Activated naive CD8-positive, alpha-beta T cell treated with anti-CD3 and anti-CD28 coated beads for 36 hours (primary cell): ENCODE measurements at regions not wholly inside any gene's neighbourhood (a gene's known extent, or its start where the extent isn't known, plus 50 kb on each side); places are given as distances from the start of the nearest gene placed in this dataset.

Experiments
- DNase-seq: peaks from one replicate; pipeline ENCODE4 v3.0.0; 2021
- H3K27ac Mint-ChIP-seq: one replicate; pipeline ENCODE4 v1.8.0; 2022; ENCODE audit warnings: mild to moderate bottlenecking, moderate library complexity, mixed read lengths
- H3K27me3 Mint-ChIP-seq: one replicate; pipeline ENCODE4 v1.8.0; 2022; ENCODE audit warnings: mild to moderate bottlenecking, mixed read lengths
- H3K36me3 Mint-ChIP-seq: one replicate; pipeline ENCODE4 v1.8.0; 2021; ENCODE audit warnings: mild to moderate bottlenecking, mixed read lengths
- H3K4me1 Mint-ChIP-seq: one replicate; pipeline ENCODE4 v1.8.0; 2021; ENCODE audit warnings: mixed read lengths
- H3K4me3 Mint-ChIP-seq: one replicate; pipeline ENCODE4 v1.8.0; 2022; ENCODE audit warnings: mild to moderate bottlenecking, moderate library complexity, mixed read lengths
- H3K9me3 Mint-ChIP-seq: one replicate; pipeline ENCODE4 v1.8.0; 2022; ENCODE audit warnings: mixed read lengths

- H3K27ac Mint-ChIP-seq, result no peak overlapping the region
- DNase-seq, result no peak
- H3K36me3 Mint-ChIP-seq, result no peaks in the 10 kb centered on the region
- no peak overlapping the region for H3K4me3 Mint-ChIP-seq
- no peaks in the 10 kb centered on the region for H3K4me1 Mint-ChIP-seq
- H3K9me3 Mint-ChIP-seq, result no peaks in the 10 kb centered on the region
- peaks cover 34% of the 10 kb centered on the region for H3K27me3 Mint-ChIP-seq
Measured at GRCh38 chr13:109870696-109871370, 84.5 kb upstream of the IRS2 start.

DNA sequence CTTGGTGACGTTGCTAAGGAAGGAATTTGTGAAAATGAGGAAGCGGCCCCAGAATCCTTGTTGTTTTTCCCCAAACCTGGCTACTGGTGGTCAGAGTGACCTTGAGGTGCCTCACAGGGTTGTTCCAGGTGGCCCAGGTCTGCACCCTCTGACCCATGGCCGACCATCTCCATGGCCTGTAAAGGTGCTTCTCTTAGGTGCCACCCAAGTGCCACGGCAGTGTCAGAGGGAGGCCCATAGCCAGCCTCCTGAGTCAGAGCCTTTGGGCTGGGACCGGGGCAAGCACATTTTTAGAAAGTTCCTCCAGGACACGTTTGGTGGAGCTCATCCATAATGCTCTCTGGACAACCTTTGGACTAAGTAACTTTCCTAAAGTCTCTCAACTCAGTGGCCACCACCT lies 83.9 kb upstream of the IRS2 start:
- H3K36me3 Mint-ChIP-seq, result no peaks in the 10 kb centered on the region
- no peaks in the 10 kb centered on the region for H3K9me3 Mint-ChIP-seq
- DNase-seq, result no peak
- H3K4me3 Mint-ChIP-seq, result no peak overlapping the region
- peaks cover 33% of the 10 kb centered on the region for H3K27me3 Mint-ChIP-seq
- H3K4me1 Mint-ChIP-seq, result no peaks in the 10 kb centered on the region
- no peak overlapping the region for H3K27ac Mint-ChIP-seq

- H3K27ac Mint-ChIP-seq, result no peak overlapping the region
- H3K9me3 Mint-ChIP-seq, result no peaks in the 10 kb centered on the region
- DNase-seq, result peak; percentile 41
- H3K36me3 Mint-ChIP-seq, result no peaks in the 10 kb centered on the region
- no peaks in the 10 kb centered on the region for H3K4me1 Mint-ChIP-seq
- peaks cover 33% of the 10 kb centered on the region for H3K27me3 Mint-ChIP-seq
- peak overlapping the region; percentile 52 for H3K4me3 Mint-ChIP-seq
Measured at GRCh38 chr13:109869312-109870237, 83.2 kb upstream of the IRS2 start.

DNA sequence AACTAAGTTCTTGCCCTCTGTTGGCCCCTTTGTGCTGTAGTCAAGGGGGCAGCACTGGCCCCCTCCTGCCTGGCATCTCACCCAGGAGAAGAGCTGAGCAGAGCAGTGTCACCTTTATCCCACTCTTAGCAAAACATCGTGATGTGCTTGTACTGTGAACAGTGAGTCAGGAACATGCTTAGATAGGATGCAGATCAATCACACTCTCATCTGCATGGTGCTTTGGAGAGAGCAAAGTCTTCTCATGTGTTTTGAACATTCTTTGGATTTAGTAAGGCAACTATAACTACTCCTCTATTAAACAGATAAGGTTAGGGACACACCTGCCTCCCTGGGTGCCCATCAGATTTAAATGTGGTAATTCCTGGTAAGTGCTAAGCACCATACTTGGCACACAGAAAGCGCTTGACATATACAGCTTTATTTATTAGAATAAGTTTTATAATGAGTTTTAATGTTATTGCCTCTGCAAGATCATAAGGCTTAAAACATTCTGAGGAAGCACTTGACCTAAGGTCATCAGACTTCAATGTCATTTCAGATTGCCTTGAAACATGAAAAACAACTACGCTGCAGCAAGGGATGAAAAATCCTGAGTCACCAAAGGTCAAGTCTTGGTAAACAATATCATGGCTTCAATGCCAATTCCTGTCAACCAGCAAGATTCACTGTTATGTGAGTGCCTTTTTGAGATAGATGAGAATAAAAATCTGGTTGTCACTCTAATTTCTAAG lies 82.4 kb upstream of the IRS2 start:
- H3K4me1 Mint-ChIP-seq, result no peaks in the 10 kb centered on the region
- no peak for DNase-seq
- no peak overlapping the region for H3K27ac Mint-ChIP-seq
- H3K9me3 Mint-ChIP-seq, result no peaks in the 10 kb centered on the region
- peaks cover 32% of the 10 kb centered on the region for H3K27me3 Mint-ChIP-seq
- H3K36me3 Mint-ChIP-seq, result no peaks in the 10 kb centered on the region
- no peak overlapping the region for H3K4me3 Mint-ChIP-seq

GRCh38 chr13:109867766-109868165 lies 81.4 kb upstream of the IRS2 start:
- no peaks in the 10 kb centered on the region for H3K9me3 Mint-ChIP-seq
- no peak overlapping the region for H3K4me3 Mint-ChIP-seq
- DNase-seq, result no peak
- no peak overlapping the region for H3K27ac Mint-ChIP-seq
- H3K36me3 Mint-ChIP-seq, result no peaks in the 10 kb centered on the region
- no peaks in the 10 kb centered on the region for H3K4me1 Mint-ChIP-seq
- H3K27me3 Mint-ChIP-seq, result peaks cover 40% of the 10 kb centered on the region

DNA sequence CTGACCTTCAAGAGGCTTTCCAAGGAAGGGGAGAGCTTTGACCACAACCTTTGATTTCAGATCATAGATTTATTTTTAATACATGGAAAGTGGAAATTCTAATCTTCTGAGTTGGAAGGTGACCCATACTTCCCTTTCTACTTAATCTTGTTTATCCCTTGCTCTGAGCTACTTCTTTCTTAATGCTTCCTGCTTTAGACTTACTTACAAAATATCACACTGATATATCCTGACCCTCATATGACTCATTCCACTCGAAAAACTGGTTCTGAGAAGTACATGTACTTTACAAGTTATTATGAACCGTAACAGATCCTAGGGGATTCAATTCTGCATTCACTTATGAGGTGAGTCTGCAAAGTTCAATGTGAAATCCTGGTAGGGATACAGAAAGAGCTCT lies 76.2 kb upstream of the IRS2 start:
- no peak overlapping the region for H3K4me3 Mint-ChIP-seq
- no peaks in the 10 kb centered on the region for H3K4me1 Mint-ChIP-seq
- no peak overlapping the region for H3K27ac Mint-ChIP-seq
- peaks cover 57% of the 10 kb centered on the region for H3K27me3 Mint-ChIP-seq
- H3K9me3 Mint-ChIP-seq, result no peaks in the 10 kb centered on the region
- no peaks in the 10 kb centered on the region for H3K36me3 Mint-ChIP-seq
- no peak for DNase-seq

GRCh38 chr13:109859898-109860297 lies 73.5 kb upstream of the IRS2 start:
- Mint-ChIP-seq H3K4me1 (no peaks in the 10 kb centered on the region), H3K27ac (no peak overlapping the region), H3K9me3 (no peaks in the 10 kb centered on the region), H3K36me3 (no peaks in the 10 kb centered on the region), H3K4me3 (no peak overlapping the region), H3K27me3 (peaks cover 66% of the 10 kb centered on the region)
- DNase-seq, result no peak

DNA sequence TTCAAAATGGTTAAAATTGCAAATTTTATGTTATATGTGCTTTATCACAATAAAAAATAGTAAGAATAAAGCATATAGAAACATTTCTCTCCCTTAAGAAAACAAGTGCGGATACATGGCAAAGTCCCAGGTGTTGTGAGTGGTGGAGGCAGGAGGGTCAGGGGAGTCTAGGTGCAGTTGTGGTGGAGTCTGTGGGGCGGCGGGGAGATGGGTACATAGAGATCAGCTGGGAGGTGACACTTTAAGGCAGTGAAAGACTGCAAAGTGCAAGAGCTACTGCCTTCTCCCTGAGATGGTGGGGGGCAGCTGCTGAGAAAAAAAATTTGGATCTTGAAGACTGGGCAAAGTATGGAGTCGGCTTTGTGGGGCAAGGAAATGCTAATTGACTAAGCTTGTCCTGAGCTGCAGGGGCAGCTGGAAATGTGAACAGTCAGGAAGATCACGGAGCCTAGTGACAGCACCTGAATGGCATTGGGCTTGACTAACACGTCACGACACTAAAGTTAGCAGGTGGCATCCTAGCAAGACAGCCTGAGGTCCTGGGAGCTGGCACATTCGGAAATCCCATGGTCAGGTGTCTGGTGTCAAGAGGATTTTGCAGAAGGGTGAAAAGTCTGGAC lies 72.9 kb upstream of the IRS2 start:
- Mint-ChIP-seq H3K4me3 (no peak overlapping the region), H3K36me3 (no peaks in the 10 kb centered on the region), H3K27me3 (peaks cover 67% of the 10 kb centered on the region), H3K9me3 (no peaks in the 10 kb centered on the region), H3K4me1 (no peaks in the 10 kb centered on the region), H3K27ac (no peak overlapping the region)
- DNase-seq, result no peak

- no peaks in the 10 kb centered on the region for H3K36me3 Mint-ChIP-seq
- peaks cover 69% of the 10 kb centered on the region for H3K27me3 Mint-ChIP-seq
- DNase-seq, result no peak
- H3K4me3 Mint-ChIP-seq, result no peak overlapping the region
- H3K4me1 Mint-ChIP-seq, result no peaks in the 10 kb centered on the region
- H3K9me3 Mint-ChIP-seq, result no peaks in the 10 kb centered on the region
- H3K27ac Mint-ChIP-seq, result no peak overlapping the region
Measured at GRCh38 chr13:109858319-109858718, 71.9 kb upstream of the IRS2 start.

DNA sequence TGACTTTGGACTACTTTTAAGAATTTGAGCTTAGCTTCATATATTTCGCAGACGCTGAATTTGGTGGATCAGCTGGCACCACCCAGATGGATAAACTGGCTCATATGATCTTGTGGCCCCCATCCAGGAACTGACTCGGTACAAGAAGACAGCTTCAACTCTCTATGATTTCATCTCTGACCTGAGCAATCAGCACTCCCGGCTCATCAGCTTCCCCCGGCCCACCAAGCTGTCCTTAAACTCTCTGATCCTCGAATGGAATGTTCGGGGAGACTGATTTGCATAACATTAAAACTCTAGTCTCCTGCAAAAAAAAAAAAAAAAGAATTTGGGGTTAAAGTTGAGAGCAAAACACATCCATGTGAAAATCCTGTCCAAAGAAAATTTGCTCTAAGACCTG lies 71.4 kb upstream of the IRS2 start:
- Mint-ChIP-seq H3K4me1 (no peaks in the 10 kb centered on the region), H3K27ac (no peak overlapping the region), H3K4me3 (no peak overlapping the region), H3K9me3 (no peaks in the 10 kb centered on the region), H3K27me3 (peaks cover 69% of the 10 kb centered on the region), H3K36me3 (no peaks in the 10 kb centered on the region)
- DNase-seq, result no peak

- no peak overlapping the region for H3K27ac Mint-ChIP-seq
- H3K27me3 Mint-ChIP-seq, result peaks cover 69% of the 10 kb centered on the region
- no peak overlapping the region for H3K4me3 Mint-ChIP-seq
- no peaks in the 10 kb centered on the region for H3K9me3 Mint-ChIP-seq
- no peaks in the 10 kb centered on the region for H3K4me1 Mint-ChIP-seq
- H3K36me3 Mint-ChIP-seq, result no peaks in the 10 kb centered on the region
- DNase-seq, result no peak
Measured at GRCh38 chr13:109857325-109857724, 70.9 kb upstream of the IRS2 start.

DNA sequence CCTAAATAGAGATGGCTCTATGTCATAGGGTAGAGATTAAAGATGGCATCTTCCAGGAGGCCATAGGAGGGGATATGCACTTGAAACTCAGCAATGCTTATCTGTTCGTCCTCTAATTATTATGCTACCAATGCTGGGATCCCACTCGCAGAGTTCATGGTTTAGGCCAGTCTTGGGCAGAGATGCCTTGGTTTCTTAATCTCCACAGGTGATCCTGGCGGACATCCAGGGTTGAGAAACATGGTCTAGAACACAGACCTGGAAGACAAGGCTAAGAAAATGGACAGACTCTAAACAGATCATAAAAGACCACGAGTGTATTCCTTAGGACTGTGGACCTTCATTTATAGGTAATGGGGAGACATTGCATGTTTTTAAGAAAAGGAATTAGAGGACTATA lies 70.0 kb upstream of the IRS2 start:
- Mint-ChIP-seq H3K4me3 (no peak overlapping the region), H3K9me3 (no peaks in the 10 kb centered on the region), H3K4me1 (no peaks in the 10 kb centered on the region), H3K27me3 (peaks cover 64% of the 10 kb centered on the region), H3K27ac (no peak overlapping the region), H3K36me3 (no peaks in the 10 kb centered on the region)
- no peak for DNase-seq

GRCh38 chr13:109853153-109853552 lies 66.8 kb upstream of the IRS2 start:
- DNase-seq, result no peak
- Mint-ChIP-seq H3K4me3 (no peak overlapping the region), H3K27ac (no peak overlapping the region), H3K9me3 (no peaks in the 10 kb centered on the region), H3K27me3 (peaks cover 59% of the 10 kb centered on the region), H3K36me3 (no peaks in the 10 kb centered on the region), H3K4me1 (no peaks in the 10 kb centered on the region)

GRCh38 chr13:109846185-109846584 lies 59.8 kb upstream of the IRS2 start:
- no peak for DNase-seq
- H3K4me3 Mint-ChIP-seq, result no peak overlapping the region
- no peaks in the 10 kb centered on the region for H3K4me1 Mint-ChIP-seq
- no peak overlapping the region for H3K27ac Mint-ChIP-seq
- H3K27me3 Mint-ChIP-seq, result peaks cover 33% of the 10 kb centered on the region
- H3K9me3 Mint-ChIP-seq, result no peaks in the 10 kb centered on the region
- no peaks in the 10 kb centered on the region for H3K36me3 Mint-ChIP-seq

DNA sequence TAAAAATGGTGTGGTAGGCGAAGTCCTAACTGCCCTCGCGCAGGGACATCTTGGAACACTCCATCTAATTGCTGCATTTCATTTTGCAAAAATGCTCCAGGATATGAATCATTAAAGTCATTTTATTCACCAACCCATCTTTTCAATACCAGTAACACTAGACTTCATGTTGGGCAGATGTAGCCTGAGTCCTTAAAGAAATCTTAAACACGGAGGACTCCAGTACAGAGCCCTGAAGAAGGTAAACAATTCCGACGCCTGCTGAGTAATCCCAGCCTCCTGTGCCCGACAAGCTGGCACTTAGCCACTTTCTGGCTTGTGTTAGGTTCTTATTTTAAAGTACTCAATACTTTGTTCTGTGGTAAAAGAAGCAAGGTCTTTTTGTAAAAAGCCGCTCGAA lies 58.0 kb upstream of the IRS2 start:
- DNase-seq, result no peak
- no peaks in the 10 kb centered on the region for H3K36me3 Mint-ChIP-seq
- H3K4me1 Mint-ChIP-seq, result peaks cover 8% of the 10 kb centered on the region
- H3K9me3 Mint-ChIP-seq, result no peaks in the 10 kb centered on the region
- H3K27ac Mint-ChIP-seq, result no peak overlapping the region
- H3K4me3 Mint-ChIP-seq, result no peak overlapping the region
- peaks cover 42% of the 10 kb centered on the region for H3K27me3 Mint-ChIP-seq
